Vagina (tissue), 2 donors: ENCODE measurements at regions not wholly inside any gene's neighbourhood (a gene's known extent, or its start where the extent isn't known, plus 50 kb on each side); places are given as distances from the start of the nearest gene placed in this dataset.

Experiments used
- CTCF ChIP-seq, 3 experiments: fragments of 450-650 bp in 2 of 3; fragments of 200-600 bp in 1 of 3; sonication (generic) in 1 of 3; IDR thresholded peaks; one replicate each; pipeline ENCODE4 v1.5.1; 2017 to 2019; ENCODE audit warnings: antibody characterized with exemption in 3 of 3, mild to moderate bottlenecking in 2 of 3, moderate library complexity in 2 of 3
- POLR2A ChIP-seq, 2 donors: fragments of 450-650 bp; IDR thresholded peaks; one replicate each; pipeline ENCODE4 v1.6.1; 2017; ENCODE audit warnings: antibody characterized with exemption in 2 of 2, mild to moderate bottlenecking in 2 of 2, moderate library complexity in 2 of 2
- POLR2AphosphoS5 ChIP-seq, 2 donors: sonication (generic); formaldehyde crosslinking; IDR thresholded peaks; one replicate each; pipeline ENCODE4 v1.9.0; 2017; ENCODE audit warnings: antibody characterized with exemption in 2 of 2, mild to moderate bottlenecking in 2 of 2, low read depth in 1 of 2; ENCODE audit not compliant: insufficient read depth in 1 of 2

- TF ChIP-seq CTCF (IDR thresholded peaks at IDR 0.05) (no peak), POLR2A (IDR thresholded peaks at IDR 0.05) (no peak), POLR2AphosphoS5 (IDR thresholded peaks at IDR 0.05; ENCODE audit: insufficient read depth in 1 of 2, low read depth in 1 of 2) (no peak)
Measured at GRCh38 chr10:20573924-20574323, 323.2 kb downstream of the NEBL start.
